Heart right ventricle (tissue), 16 donors: ENCODE measurements at regions not wholly inside any gene's neighbourhood (a gene's known extent, or its start where the extent isn't known, plus 50 kb on each side); places are given as distances from the start of the nearest gene placed in this dataset.

Experiments used
- ATAC-seq, 8 donors: fragments of 200-7000 bp; cut with Tn5 transposase; one replicate each; pipeline ENCODE4 v1.9.1; 2020; ENCODE audit warnings: mild to moderate bottlenecking in 8 of 8, moderate library complexity in 8 of 8, moderate number of reproducible peaks in 1 of 8
- DNase-seq, 2 donors: peaks; one replicate each; pipeline ENCODE4 v3.0.0-alpha.2; 2020
- H3K27ac ChIP-seq, 10 donors: fragments of 200-600 bp; sonication (generic) in 2 of 10; one replicate each; pipeline versions ENCODE4 v1.5.0 to v1.8.0; 2020 to 2022; ENCODE audit warnings: mild to moderate bottlenecking in 3 of 10
- H3K27me3 ChIP-seq, 7 donors: fragments of 200-600 bp; one replicate each; pipeline ENCODE4 v1.8.0; 2021 to 2022; ENCODE audit warnings: mild to moderate bottlenecking in 2 of 7
- H3K36me3 ChIP-seq, 9 donors: fragments of 200-600 bp; sonication (generic) in 1 of 9; one replicate each; pipeline versions ENCODE4 v1.5.0 to v1.8.0; 2020 to 2022; ENCODE audit warnings: mild to moderate bottlenecking in 2 of 9
- H3K4me1 ChIP-seq, 9 donors: fragments of 200-600 bp; sonication (generic) in 1 of 9; one replicate each; pipeline versions ENCODE4 v1.5.0 to v1.8.0; 2020 to 2022; ENCODE audit warnings: mild to moderate bottlenecking in 4 of 9
- H3K4me3 ChIP-seq, 10 donors: fragments of 200-600 bp; sonication (generic) in 2 of 10; one replicate each; pipeline versions ENCODE4 v1.5.0 to v1.8.0; 2020 to 2022; ENCODE audit warnings: mild to moderate bottlenecking in 7 of 10, moderate library complexity in 2 of 10
- H3K9me3 ChIP-seq, 11 donors: fragments of 200-600 bp in 10 of 11; sonication (generic) in 2 of 11; one replicate each; pipeline versions ENCODE4 v1.5.0 to v1.8.0; 2013 to 2022; ENCODE audit warnings: mild to moderate bottlenecking in 2 of 11, control low read depth in 1 of 11, moderate library complexity in 1 of 11
- CTCF ChIP-seq, 9 donors: fragments of 200-600 bp; sonication (generic) in 2 of 9; IDR thresholded peaks; one replicate each; pipeline versions ENCODE4 v1.5.0 to v1.8.0; 2021 to 2022; ENCODE audit warnings: antibody characterized with exemption in 9 of 9, mild to moderate bottlenecking in 5 of 9, moderate library complexity in 1 of 9
- WGBS, 2 donors: extraction: QIAGEN DNeasy Blood & Tissue Kit; methylation state at CpG; one replicate each; pipeline ENCODE4 v1.1.7; 2013; ENCODE audit warnings: inconsistent platforms in 1 of 2; 5-methylcytosine and 5-hydroxymethylcytosine counted together
- intact Hi-C, 10 donors: fragments of 100-400 bp; cut with DNase I; formaldehyde crosslinking; loops; one replicate each; pipeline versions ENCODE4 v1.11.1 to v1.14.2; 2022
- donor health status: Arrhythmogenic right ventricular cardiomyopathy.
- donor health status: ischemic (EF 13 %, LVEDD 7.1; RV severe dilation, severe dysfunction).
- donor health status: healthy with polysubstance abuse.
- donor health status: DM: no; HTN: yes; CAD: no.
- donor health status: DM: no; HTN: no; CAD: no.
- donor health status: ischemic (EF 25% LVEDD 6.9; RV normal size, moderate dysfunction).
- donor health status: ischemic (EF 25% LVEDD 5.7; RV mildly dilated, moderate dysfunction).
- donor health status: healthy.
- donor health status: DM: yes; HTN: yes; CAD: no.
- donor health status: Ischemic cardiomyopathy.
- donor health status: ischemic (EF 35%, LVEDD 5.7; RV mildly dilated, moderate dysfunction).
- donor health status: nonischemic (EF 11% LVEDD 7.7; RV severe dilation, severe dysfunction).
- donor health status: DM: yes; HTN: yes; CAD: no.
- donor health status: PGD.
- donor health status: ischemic (EF 29% LVEDD 5.4; RV normal size, mild dysfunction).
- donor health status: nonischemic (EF 23%, LVEDD 6.1; RV moderate dilation, normal function).

- H3K9me3 ChIP-seq = no peaks in the 10 kb centered on the region
- intact Hi-C loops = no loop called here
- H3K4me3 ChIP-seq = no peak overlapping the region
- ATAC-seq (no peak), DNase-seq (no peak)
- TF ChIP-seq CTCF (IDR thresholded peaks at IDR 0.05) = no peak
- no peak overlapping the region for H3K27ac ChIP-seq
- no peaks in the 10 kb centered on the region for H3K36me3 ChIP-seq
- H3K27me3 ChIP-seq = peaks cover 0 to 6% (median 0%) of the 10 kb centered on the region in 7 donors
- no peaks in the 10 kb centered on the region for H3K4me1 ChIP-seq
- 60 to 62% methylated on average over 3 of the region's 3 CpGs for WGBS, 2 donors
These were observed 110.1 kb upstream of the DPYD start for GRCh38 chr1:98030976-98031375.

- H3K27me3 ChIP-seq = peaks cover 0 to 2% (median 0%) of the 10 kb centered on the region in 7 donors
- H3K4me1 ChIP-seq = no peaks in the 10 kb centered on the region
- ATAC-seq (no peak), DNase-seq (no peak)
- no peaks in the 10 kb centered on the region for H3K9me3 ChIP-seq
- intact Hi-C loops = no loop called here
- TF ChIP-seq CTCF (IDR thresholded peaks at IDR 0.05) = no peak
- H3K36me3 ChIP-seq = no peaks in the 10 kb centered on the region
- H3K27ac ChIP-seq = no peak overlapping the region
- H3K4me3 ChIP-seq = no peak overlapping the region
These were observed 109.6 kb upstream of the DPYD start for GRCh38 chr1:98030483-98030882.

- no peak for TF ChIP-seq CTCF (IDR thresholded peaks at IDR 0.05)
- Histone ChIP-seq H3K36me3 (no peaks in the 10 kb centered on the region), H3K4me1 (no peaks in the 10 kb centered on the region), H3K27me3 (no peaks in the 10 kb centered on the region), H3K27ac (no peak overlapping the region), H3K4me3 (no peak overlapping the region), H3K9me3 (no peaks in the 10 kb centered on the region)
- intact Hi-C loops = no loop called here
- ATAC-seq = no peak
- no peak for DNase-seq
- 77 to 79% methylated on average over 6 of the region's 6 CpGs for WGBS, 2 donors
These were observed 108.0 kb upstream of the DPYD start for GRCh38 chr1:98028800-98029199.

GRCh38 chr1:98027103-98027705, 106.4 kb upstream of the DPYD start:
- Histone ChIP-seq H3K27me3 (peaks cover 0 to 5% (median 0%) of the 10 kb centered on the region in 7 donors), H3K36me3 (no peaks in the 10 kb centered on the region), H3K4me3 (no peak overlapping the region), H3K27ac (no peak overlapping the region), H3K4me1 (no peaks in the 10 kb centered on the region), H3K9me3 (peaks cover 0 to 2% (median 0%) of the 10 kb centered on the region in 11 donors)
- intact Hi-C loops = no loop called here
- ATAC-seq (no peak), DNase-seq (no peak)
- 86 to 94% methylated on average over 2 of the region's 2 CpGs for WGBS, 2 donors
- TF ChIP-seq CTCF (IDR thresholded peaks at IDR 0.05) = no peak
